ENCODE measurements at regions not wholly inside any gene's neighbourhood (a gene's known extent, or its start where the extent isn't known, plus 50 kb on each side); places are given as distances from the start of the nearest gene placed in this dataset.

DNA sequence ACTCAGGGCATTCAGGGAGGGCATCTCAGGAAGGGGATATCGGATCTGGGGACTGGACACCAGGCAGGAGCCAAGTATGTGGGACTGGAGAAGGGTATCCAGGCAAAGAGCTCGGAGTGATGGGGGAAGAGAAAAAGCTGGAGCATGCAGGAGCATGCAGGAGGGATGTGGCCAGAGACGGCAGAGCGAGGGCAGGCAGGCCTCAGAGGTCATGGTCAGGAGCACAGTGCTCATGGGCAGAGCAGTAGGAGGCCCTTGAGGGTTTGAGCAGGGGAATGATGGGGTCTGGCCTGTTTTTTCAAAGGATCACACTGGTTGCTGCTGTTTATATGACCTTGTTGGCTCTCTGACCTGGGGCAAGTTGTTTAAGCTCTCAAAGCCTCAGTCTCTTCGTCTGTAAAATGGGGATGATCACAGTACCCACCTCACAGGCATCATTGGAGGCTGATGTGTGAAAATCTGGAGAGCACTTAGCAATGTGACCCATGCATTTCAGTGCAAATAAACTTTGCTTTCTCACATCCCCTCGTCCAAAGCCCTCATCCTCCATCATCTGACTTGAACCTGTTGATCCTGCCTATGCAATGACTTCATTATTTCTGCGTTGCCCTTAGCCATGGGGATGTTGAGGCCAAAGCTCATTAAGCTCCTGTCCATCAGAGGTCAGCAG is 273.1 kb downstream of the MATN1 start:
- Histone ChIP-seq H3K4me1 (ENCODE audit: insufficient read depth, low read length) (no peaks in the 10 kb centered on the region), H3K9me3 (ENCODE audit: insufficient read depth, low read depth, low read length) (peaks cover 2% of the 10 kb centered on the region), H3K4me3 (ENCODE audit: insufficient read depth, low read depth, low read length) (no peak overlapping the region), H3K79me2 (ENCODE audit: insufficient read depth, low read length) (no peaks in the 10 kb centered on the region), H3K4me2 (ENCODE audit: low read length) (no peak overlapping the region), H3K36me3 (ENCODE audit: insufficient read depth, low read length) (no peaks in the 10 kb centered on the region), H3K27me3 (ENCODE audit: insufficient read depth, low read length) (no peaks in the 10 kb centered on the region), H3K27ac (ENCODE audit: low read depth, low read length) (no peak overlapping the region), H2AFZ (ENCODE audit: low read depth, low read length) (no peak overlapping the region), H4K20me1 (ENCODE audit: insufficient read depth, low read length) (no peaks in the 10 kb centered on the region), H3K9ac (ENCODE audit: low read length) (no peak overlapping the region)
- no peak for DNase-seq (ENCODE audit: low read depth)
- FAIRE-seq: no peak
- no peaks in the 10 kb centered on the region for H3K4me1 Mint-ChIP-seq (ENCODE audit: low read depth, unreplicated experiment)
- H3K9me3 Mint-ChIP-seq (ENCODE audit: unreplicated experiment): peaks cover 5% of the 10 kb centered on the region
- no peak overlapping the region for H3K27ac Mint-ChIP-seq (ENCODE audit: unreplicated experiment)
- no peak overlapping the region for H3K4me3 Mint-ChIP-seq (ENCODE audit: unreplicated experiment)
- peaks cover 3% of the 10 kb centered on the region for H3K36me3 Mint-ChIP-seq (ENCODE audit: low read depth, unreplicated experiment)
- peaks cover 43% of the 10 kb centered on the region for H3K27me3 Mint-ChIP-seq (ENCODE audit: low read depth, unreplicated experiment)
- TF ChIP-seq EZH2 (IDR thresholded peaks at IDR 0.05; ENCODE audit: insufficient read depth, low read length): no peak
- TF ChIP-seq, protein P1, sequence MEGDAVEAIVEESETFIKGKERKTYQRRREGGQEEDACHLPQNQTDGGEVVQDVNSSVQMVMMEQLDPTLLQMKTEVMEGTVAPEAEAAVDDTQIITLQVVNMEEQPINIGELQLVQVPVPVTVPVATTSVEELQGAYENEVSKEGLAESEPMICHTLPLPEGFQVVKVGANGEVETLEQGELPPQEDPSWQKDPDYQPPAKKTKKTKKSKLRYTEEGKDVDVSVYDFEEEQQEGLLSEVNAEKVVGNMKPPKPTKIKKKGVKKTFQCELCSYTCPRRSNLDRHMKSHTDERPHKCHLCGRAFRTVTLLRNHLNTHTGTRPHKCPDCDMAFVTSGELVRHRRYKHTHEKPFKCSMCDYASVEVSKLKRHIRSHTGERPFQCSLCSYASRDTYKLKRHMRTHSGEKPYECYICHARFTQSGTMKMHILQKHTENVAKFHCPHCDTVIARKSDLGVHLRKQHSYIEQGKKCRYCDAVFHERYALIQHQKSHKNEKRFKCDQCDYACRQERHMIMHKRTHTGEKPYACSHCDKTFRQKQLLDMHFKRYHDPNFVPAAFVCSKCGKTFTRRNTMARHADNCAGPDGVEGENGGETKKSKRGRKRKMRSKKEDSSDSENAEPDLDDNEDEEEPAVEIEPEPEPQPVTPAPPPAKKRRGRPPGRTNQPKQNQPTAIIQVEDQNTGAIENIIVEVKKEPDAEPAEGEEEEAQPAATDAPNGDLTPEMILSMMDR (IDR thresholded peaks at IDR 0.05; ENCODE audit: insufficient read depth, low read depth, low read length): no peak

DNA sequence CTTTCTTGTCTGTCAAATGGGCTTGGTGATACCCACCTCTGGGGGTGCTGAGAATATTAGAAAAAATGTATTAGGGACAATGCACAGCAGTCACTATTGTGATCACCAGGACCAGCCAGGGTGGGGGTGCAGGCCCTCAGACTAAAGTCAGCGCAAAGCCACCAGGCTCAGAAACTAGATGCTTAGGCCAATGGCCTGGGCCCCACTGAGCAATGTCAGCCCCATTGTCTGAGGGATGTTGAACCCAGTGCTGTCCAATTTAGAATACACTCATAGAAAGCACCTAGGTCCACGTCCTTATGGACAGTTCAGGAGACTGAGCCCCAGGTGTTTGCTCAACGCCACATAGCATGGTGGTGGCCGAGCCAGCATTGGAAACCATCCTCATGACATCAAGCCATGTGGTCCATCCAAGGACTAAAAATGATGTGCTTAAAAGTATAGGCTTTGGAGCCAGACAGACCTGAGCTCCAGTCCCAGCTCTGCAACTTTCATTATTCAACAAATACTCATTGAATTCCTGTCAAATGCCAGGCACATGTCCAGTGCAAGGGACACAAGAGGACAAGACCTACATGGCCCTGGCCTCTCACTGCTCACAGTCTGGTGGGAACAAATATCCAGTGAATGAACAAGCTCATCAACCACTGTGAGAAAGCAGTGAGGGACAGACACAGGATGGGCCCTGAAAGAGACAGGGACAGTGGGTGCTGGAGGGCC is 273.8 kb downstream of the MATN1 start:
- no peaks in the 10 kb centered on the region for H3K79me2 ChIP-seq (ENCODE audit: insufficient read depth, low read length)
- no peaks in the 10 kb centered on the region for H3K27me3 ChIP-seq (ENCODE audit: insufficient read depth, low read length)
- peaks cover 2% of the 10 kb centered on the region for H3K9me3 ChIP-seq (ENCODE audit: insufficient read depth, low read depth, low read length)
- H3K4me2 ChIP-seq (ENCODE audit: low read length): no peak overlapping the region
- H3K4me1 ChIP-seq (ENCODE audit: insufficient read depth, low read length): no peaks in the 10 kb centered on the region
- no peak for FAIRE-seq
- no peak overlapping the region for H2AFZ ChIP-seq (ENCODE audit: low read depth, low read length)
- Mint-ChIP-seq H3K4me3 (ENCODE audit: unreplicated experiment) (no peak overlapping the region), H3K4me1 (ENCODE audit: low read depth, unreplicated experiment) (no peaks in the 10 kb centered on the region), H3K27ac (ENCODE audit: unreplicated experiment) (no peak overlapping the region), H3K9me3 (ENCODE audit: unreplicated experiment) (peaks cover 7% of the 10 kb centered on the region), H3K36me3 (ENCODE audit: low read depth, unreplicated experiment) (peaks cover 4% of the 10 kb centered on the region), H3K27me3 (ENCODE audit: low read depth, unreplicated experiment) (peaks cover 37% of the 10 kb centered on the region)
- H3K36me3 ChIP-seq (ENCODE audit: insufficient read depth, low read length): no peaks in the 10 kb centered on the region
- no peaks in the 10 kb centered on the region for H4K20me1 ChIP-seq (ENCODE audit: insufficient read depth, low read length)
- DNase-seq (ENCODE audit: low read depth): no peak
- H3K4me3 ChIP-seq (ENCODE audit: insufficient read depth, low read depth, low read length): no peak overlapping the region
- TF ChIP-seq, protein P1 (IDR thresholded peaks at IDR 0.05; ENCODE audit: insufficient read depth, low read depth, low read length): no peak
- no peak overlapping the region for H3K27ac ChIP-seq (ENCODE audit: low read depth, low read length)
- H3K9ac ChIP-seq (ENCODE audit: low read length): no peak overlapping the region

DNA sequence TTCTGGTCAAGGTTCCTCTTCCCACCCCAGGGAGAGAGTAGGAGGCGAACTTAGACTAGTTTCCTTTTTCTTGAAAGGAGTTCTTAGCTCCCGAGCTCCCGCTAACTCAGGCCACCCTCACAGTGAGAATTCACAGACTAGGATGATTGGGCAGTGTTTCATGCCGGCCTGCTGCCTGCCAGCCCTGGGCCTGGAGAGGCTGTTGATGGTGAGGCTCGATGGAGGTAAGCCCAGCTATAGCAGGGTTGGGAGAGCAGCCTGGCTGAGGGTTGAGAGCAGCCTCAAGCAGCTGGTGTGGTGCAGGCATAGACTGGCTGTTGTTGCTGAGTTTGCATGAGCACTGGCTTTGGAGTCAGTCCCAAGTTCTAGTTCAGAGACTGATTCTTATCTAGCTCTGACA is 274.4 kb downstream of the MATN1 start:
- peaks cover 37% of the 10 kb centered on the region for H3K27me3 Mint-ChIP-seq (ENCODE audit: low read depth, unreplicated experiment)
- no peak overlapping the region for H3K27ac ChIP-seq (ENCODE audit: low read depth, low read length)
- H2AFZ ChIP-seq (ENCODE audit: low read depth, low read length): no peak overlapping the region
- H3K27me3 ChIP-seq (ENCODE audit: insufficient read depth, low read length): no peaks in the 10 kb centered on the region
- no peak for TF ChIP-seq EZH2 (IDR thresholded peaks at IDR 0.05; ENCODE audit: insufficient read depth, low read length)
- TF ChIP-seq, protein P1 (IDR thresholded peaks at IDR 0.05; ENCODE audit: insufficient read depth, low read depth, low read length): no peak
- no peaks in the 10 kb centered on the region for H3K79me2 ChIP-seq (ENCODE audit: insufficient read depth, low read length)
- no peak overlapping the region for H3K4me3 Mint-ChIP-seq (ENCODE audit: unreplicated experiment)
- DNase-seq (ENCODE audit: low read depth): no peak
- H3K4me1 ChIP-seq (ENCODE audit: insufficient read depth, low read length): no peaks in the 10 kb centered on the region
- H3K27ac Mint-ChIP-seq (ENCODE audit: unreplicated experiment): no peak overlapping the region
- peaks cover 6% of the 10 kb centered on the region for H3K36me3 Mint-ChIP-seq (ENCODE audit: low read depth, unreplicated experiment)
- peaks cover 2% of the 10 kb centered on the region for H3K9me3 ChIP-seq (ENCODE audit: insufficient read depth, low read depth, low read length)
- H3K4me1 Mint-ChIP-seq (ENCODE audit: low read depth, unreplicated experiment): no peaks in the 10 kb centered on the region
- no peak overlapping the region for H3K4me3 ChIP-seq (ENCODE audit: insufficient read depth, low read depth, low read length)
- H3K36me3 ChIP-seq (ENCODE audit: insufficient read depth, low read length): no peaks in the 10 kb centered on the region
- H4K20me1 ChIP-seq (ENCODE audit: insufficient read depth, low read length): no peaks in the 10 kb centered on the region
- FAIRE-seq: no peak
- no peak overlapping the region for H3K9ac ChIP-seq (ENCODE audit: low read length)
- no peak overlapping the region for H3K4me2 ChIP-seq (ENCODE audit: low read length)
- H3K9me3 Mint-ChIP-seq (ENCODE audit: unreplicated experiment): peaks cover 8% of the 10 kb centered on the region
